OCI-LY7 (cell line): ENCODE measurements at regions not wholly inside any gene's neighbourhood (a gene's known extent, or its start where the extent isn't known, plus 50 kb on each side); places are given as distances from the start of the nearest gene placed in this dataset.

ENCODE experiments used
- BruUV-seq: library from RNA; stranded (reverse); fragments of 400-500 nt; replicated peaks from 2 replicates; lab custom pipeline; 2021; lab: Mats Ljungman, UMichigan
- CTCF ChIA-PET: fragments of 300-600 bp; sonication (Branson Sonifier 250); formaldehyde crosslinking; loops from one replicate; lab custom pipeline; 2022; ENCODE audit warnings: antibody characterized with exemption; ENCODE audit not compliant: unreplicated experiment; lab: Charles Lee
- POLR2A ChIA-PET: fragments of 300-600 bp; sonication (Branson Sonifier 250); formaldehyde crosslinking; loops from one replicate; lab custom pipeline; 2022; ENCODE audit warnings: antibody characterized with exemption; lab: Charles Lee
- DNase-seq: peaks from one replicate; pipeline ENCODE4 v3.0.0-alpha.2; 2015; ENCODE audit warnings: low spot score
- H2AFZ ChIP-seq: fragments of 200-600 bp; sonication (generic), shearing (Covaris generic); 2 replicates; pipeline ENCODE4 v1.6.1; 2014; ENCODE audit warnings: mild to moderate bottlenecking, antibody characterized with exemption, low read length, moderate library complexity
- H3K27ac ChIP-seq: fragments of 200-600 bp; sonication (generic); 2 replicates; pipeline ENCODE4 v1.5.1; 2014; ENCODE audit warnings: mixed run types, low read depth, mild to moderate bottlenecking, moderate library complexity, low read length, inconsistent platforms; ENCODE audit not compliant: poor library complexity, severe bottlenecking
- H3K36me3 ChIP-seq: fragments of 200-600 bp; sonication (generic); 2 replicates; pipeline ENCODE4 v1.6.1; 2014; ENCODE audit warnings: mild to moderate bottlenecking, antibody characterized with exemption, low read length, moderate library complexity, mixed read lengths; ENCODE audit not compliant: insufficient read depth
- H3K4me1 ChIP-seq: fragments of 200-600 bp; sonication (generic); 2 replicates; pipeline ENCODE4 v1.5.1; 2014; ENCODE audit warnings: mild to moderate bottlenecking, low read length; ENCODE audit not compliant: insufficient read depth, poor library complexity, severe bottlenecking
- H3K4me2 ChIP-seq: fragments of 200-600 bp; sonication (generic); 2 replicates; pipeline ENCODE4 v1.6.1; 2014; ENCODE audit warnings: mild to moderate bottlenecking, low read length
- H3K4me3 ChIP-seq: fragments of 200-600 bp; sonication (generic); 2 replicates; pipeline ENCODE4 v1.5.1; 2014; ENCODE audit warnings: mild to moderate bottlenecking, low read depth, low read length; ENCODE audit not compliant: poor library complexity, severe bottlenecking
- H3K79me2 ChIP-seq: fragments of 200-600 bp; sonication (generic); 2 replicates; pipeline ENCODE4 v1.6.1; 2016; ENCODE audit warnings: low read depth, mild to moderate bottlenecking, low read length, moderate library complexity, mixed read lengths; ENCODE audit not compliant: insufficient read depth
- H3K9me2 ChIP-seq: fragments of 200-600 bp; sonication (generic); 2 replicates; pipeline ENCODE4 v1.6.1; 2016; ENCODE audit warnings: mild to moderate bottlenecking, low read length, mixed read lengths; ENCODE audit not compliant: insufficient read depth
- H3K9me3 ChIP-seq: fragments of 200-600 bp; sonication (generic); 2 replicates; pipeline ENCODE4 v1.6.1; 2014; ENCODE audit warnings: mild to moderate bottlenecking, mixed run types, low read length, mixed read lengths
- H4K20me1 ChIP-seq: fragments of 200-600 bp; sonication (generic); 2 replicates; pipeline ENCODE4 v1.6.1; 2014; ENCODE audit warnings: mild to moderate bottlenecking, antibody characterized with exemption, low read length, moderate library complexity, mixed read lengths; ENCODE audit not compliant: insufficient read depth
- EZH2phosphoT487 ChIP-seq: fragments of 200-600 bp; sonication (generic); IDR thresholded peaks from 2 replicates; pipeline ENCODE4 v1.6.1; 2018; ENCODE audit warnings: low read depth, borderline replicate concordance, mild to moderate bottlenecking, mixed run types, antibody characterized with exemption, low read length, moderate library complexity, mixed read lengths
- intact Hi-C: fragments of 100-400 bp; cut with micrococcal nuclease; formaldehyde crosslinking; loops from one replicate; pipeline ENCODE4 v1.10.0; 2022; ENCODE audit not compliant: unreplicated experiment
- TF ChIP-seq, protein P1 (sequence below): fragments of 200-600 bp; sonication (generic); conservative IDR thresholded peaks from 2 replicates; pipeline ENCODE4 v1.5.1; 2014; ENCODE audit warnings: mild to moderate bottlenecking, antibody characterized with exemption, low read length, moderate library complexity, mixed read lengths

DNA sequence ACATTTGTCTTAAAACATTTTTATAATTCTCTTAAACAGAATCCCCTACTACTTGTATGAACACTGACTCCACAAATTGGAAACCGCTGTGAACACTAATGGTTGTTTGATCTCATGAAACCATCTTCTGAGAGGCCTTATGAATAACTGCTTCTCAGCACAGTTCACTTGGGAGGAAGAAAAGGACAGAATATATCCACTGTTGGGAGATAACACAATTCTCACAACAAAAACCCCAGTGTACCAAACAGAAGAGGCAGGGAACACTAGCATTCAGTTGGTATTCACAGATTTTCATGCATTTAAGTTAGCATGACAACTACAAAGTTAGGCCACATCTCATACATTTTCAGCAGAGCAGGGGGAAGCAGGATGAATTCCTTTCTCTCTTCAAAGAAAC, 89.0 kb upstream of the SELENOP start:
- DNase-seq, result no peak
- Histone ChIP-seq H4K20me1 (no peaks in the 10 kb centered on the region), H3K4me3 (no peak overlapping the region), H2AFZ (no peak overlapping the region), H3K9me2 (no peaks in the 10 kb centered on the region), H3K36me3 (no peaks in the 10 kb centered on the region), H3K27ac (no peak overlapping the region), H3K4me1 (no peaks in the 10 kb centered on the region), H3K9me3 (no peaks in the 10 kb centered on the region), H3K79me2 (no peaks in the 10 kb centered on the region), H3K4me2 (no peak overlapping the region)
- no peak for TF ChIP-seq EZH2phosphoT487
- TF ChIP-seq, protein P1, sequence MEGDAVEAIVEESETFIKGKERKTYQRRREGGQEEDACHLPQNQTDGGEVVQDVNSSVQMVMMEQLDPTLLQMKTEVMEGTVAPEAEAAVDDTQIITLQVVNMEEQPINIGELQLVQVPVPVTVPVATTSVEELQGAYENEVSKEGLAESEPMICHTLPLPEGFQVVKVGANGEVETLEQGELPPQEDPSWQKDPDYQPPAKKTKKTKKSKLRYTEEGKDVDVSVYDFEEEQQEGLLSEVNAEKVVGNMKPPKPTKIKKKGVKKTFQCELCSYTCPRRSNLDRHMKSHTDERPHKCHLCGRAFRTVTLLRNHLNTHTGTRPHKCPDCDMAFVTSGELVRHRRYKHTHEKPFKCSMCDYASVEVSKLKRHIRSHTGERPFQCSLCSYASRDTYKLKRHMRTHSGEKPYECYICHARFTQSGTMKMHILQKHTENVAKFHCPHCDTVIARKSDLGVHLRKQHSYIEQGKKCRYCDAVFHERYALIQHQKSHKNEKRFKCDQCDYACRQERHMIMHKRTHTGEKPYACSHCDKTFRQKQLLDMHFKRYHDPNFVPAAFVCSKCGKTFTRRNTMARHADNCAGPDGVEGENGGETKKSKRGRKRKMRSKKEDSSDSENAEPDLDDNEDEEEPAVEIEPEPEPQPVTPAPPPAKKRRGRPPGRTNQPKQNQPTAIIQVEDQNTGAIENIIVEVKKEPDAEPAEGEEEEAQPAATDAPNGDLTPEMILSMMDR, result no peak
- no TSS peak for BruUV-seq
- intact Hi-C loops, result no loop called here
- POLR2A ChIA-PET, result no interaction called here
- CTCF ChIA-PET, result no interaction called here

DNA sequence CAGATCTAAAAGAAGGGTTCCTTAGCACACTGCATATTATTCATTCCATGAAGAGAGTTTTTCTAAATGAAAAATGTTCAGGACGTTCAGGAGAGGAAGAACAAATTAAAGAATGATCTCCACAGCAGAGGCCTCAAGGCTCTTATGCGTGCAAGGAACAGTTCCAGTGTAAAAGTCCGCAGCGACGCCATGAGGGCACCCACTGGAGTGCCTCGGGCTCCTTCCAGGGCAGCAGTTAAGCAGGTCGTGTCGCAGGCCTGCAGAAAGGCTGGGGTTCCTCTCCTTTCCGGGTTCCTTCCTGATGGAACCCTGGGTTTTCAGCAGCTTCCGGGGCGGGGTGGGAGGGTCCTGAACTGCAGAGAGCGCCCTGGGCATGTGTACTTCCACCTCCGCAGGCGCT, 87.1 kb upstream of the SELENOP start:
- no peak for DNase-seq
- no peak overlapping the region for H2AFZ ChIP-seq
- no peaks in the 10 kb centered on the region for H3K9me3 ChIP-seq
- no peak for TF ChIP-seq EZH2phosphoT487
- TF ChIP-seq, protein P1, result no peak
- H3K79me2 ChIP-seq, result no peaks in the 10 kb centered on the region
- ChIA-PET CTCF (no interaction called here), POLR2A (interaction anchor here (0.7 kb wide), 1 partner anchor 17 kb away, joined by 3 read pairs; no protein-coding TSS in a partner anchor)
- no peaks in the 10 kb centered on the region for H3K9me2 ChIP-seq
- H4K20me1 ChIP-seq, result no peaks in the 10 kb centered on the region
- intact Hi-C loops, result no loop called here
- no peak overlapping the region for H3K27ac ChIP-seq
- no peaks in the 10 kb centered on the region for H3K36me3 ChIP-seq
- no peak overlapping the region for H3K4me3 ChIP-seq
- no TSS peak for BruUV-seq
- H3K4me1 ChIP-seq, result no peaks in the 10 kb centered on the region
- no peak overlapping the region for H3K4me2 ChIP-seq

DNA sequence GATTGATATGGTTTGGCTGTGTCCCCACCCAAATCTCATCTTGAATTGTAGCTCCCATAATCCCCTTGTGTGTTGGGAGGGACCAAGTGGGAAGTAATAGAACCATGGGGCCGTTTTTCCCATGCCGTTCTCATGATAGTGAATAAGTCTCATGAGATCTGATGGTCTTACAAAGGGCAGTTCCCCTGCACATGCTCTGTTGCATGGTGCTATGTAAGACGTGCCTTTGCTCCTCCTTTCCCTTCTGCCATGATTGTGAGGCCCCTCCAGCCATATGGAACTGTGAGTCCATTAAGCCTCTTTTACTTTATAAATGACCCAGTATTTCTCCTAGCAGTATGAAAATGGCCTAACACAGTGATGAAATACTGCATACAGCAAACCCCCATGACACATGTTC, 84.8 kb upstream of the SELENOP start:
- BruUV-seq, result no TSS peak
- no peaks in the 10 kb centered on the region for H3K36me3 ChIP-seq

More for the DNA sequence above, 84.8 kb upstream of the SELENOP start:
- ChIA-PET CTCF (no interaction called here), POLR2A (no interaction called here)
- H3K9me2 ChIP-seq, result no peaks in the 10 kb centered on the region
- no peaks in the 10 kb centered on the region for H3K4me1 ChIP-seq
- H3K9me3 ChIP-seq, result no peaks in the 10 kb centered on the region
- H3K27ac ChIP-seq, result no peak overlapping the region
- no peak overlapping the region for H3K4me2 ChIP-seq
- H3K79me2 ChIP-seq, result no peaks in the 10 kb centered on the region
- intact Hi-C loops, result no loop called here
- TF ChIP-seq EZH2phosphoT487, result no peak
- TF ChIP-seq, protein P1, result no peak
- H3K4me3 ChIP-seq, result no peak overlapping the region
- no peaks in the 10 kb centered on the region for H4K20me1 ChIP-seq
- H2AFZ ChIP-seq, result no peak overlapping the region
- DNase-seq, result no peak
